IMR-90 (cell line): ENCODE measurements at regions not wholly inside any gene's neighbourhood (a gene's known extent, or its start where the extent isn't known, plus 50 kb on each side); places are given as distances from the start of the nearest gene placed in this dataset.

Experiments
- ATAC-seq: fragments of 200-7000 bp; cut with Tn5 transposase; 2 replicates; pipeline ENCODE4 v1.9.1; 2020; ENCODE audit warnings: low read depth, mild to moderate bottlenecking, moderate library complexity
- BruUV-seq: library from RNA; stranded (reverse); fragments of 400-500 nt; replicated peaks from 2 replicates; lab custom pipeline; 2021; lab: Mats Ljungman, UMichigan
- CTCF ChIA-PET: fragments of 300-600 bp; formaldehyde crosslinking; extraction: SDS; loops from one replicate; lab custom pipeline; 2021; ENCODE audit warnings: antibody characterized with exemption; lab: Yijun Ruan, JAX
- POLR2A ChIA-PET: fragments of 300-600 bp; sonication (Branson Sonifier 250); formaldehyde crosslinking; loops from one replicate; lab custom pipeline; 2022; ENCODE audit warnings: antibody characterized with exemption; ENCODE audit not compliant: unreplicated experiment; lab: Charles Lee
- DNase-seq: peaks from one replicate; pipeline ENCODE4 v3.0.0; 2013
- H2AFZ ChIP-seq: replicated peaks from 2 replicates; pipeline ENCODE3; 2013; ENCODE audit warnings: low read length, mild to moderate bottlenecking; ENCODE audit not compliant: poor library complexity
- H2AK5ac ChIP-seq: 2 replicates; pipeline ENCODE4 v1.6.1; 2013; ENCODE audit warnings: low read depth, low read length, inconsistent platforms
- H2AK9ac ChIP-seq: replicated peaks from 2 replicates; pipeline ENCODE3; 2013; ENCODE audit warnings: mild to moderate bottlenecking, low read depth, low read length, moderate library complexity; ENCODE audit not compliant: poor library complexity
- H2BK120ac ChIP-seq: 2 replicates; pipeline ENCODE4 v1.6.1; 2013; ENCODE audit warnings: low read depth, low read length, inconsistent platforms
- H2BK15ac ChIP-seq: 3 replicates; pipeline ENCODE4 v1.6.1; 2013; ENCODE audit warnings: low read depth, low read length, inconsistent platforms
- H2BK20ac ChIP-seq: 2 replicates; pipeline ENCODE4 v1.6.1; 2013; ENCODE audit warnings: low read depth, mild to moderate bottlenecking, inconsistent platforms, low read length, moderate library complexity
- H2BK5ac ChIP-seq: 2 replicates; pipeline ENCODE4 v1.6.1; 2013; ENCODE audit warnings: mild to moderate bottlenecking, low read depth, low read length, inconsistent platforms; ENCODE audit not compliant: poor library complexity, severe bottlenecking
- H3K14ac ChIP-seq: replicated peaks from 2 replicates; pipeline ENCODE4 v1.6.1; 2013; ENCODE audit warnings: low read depth, low read length, inconsistent platforms
- H3K18ac ChIP-seq: 2 replicates; pipeline ENCODE4 v1.6.1; 2013; ENCODE audit warnings: low read depth, low read length, control low read depth
- H3K23ac ChIP-seq: 2 replicates; pipeline ENCODE4 v1.6.1; 2013; ENCODE audit warnings: low read depth, low read length, inconsistent platforms
- H3K27ac ChIP-seq: 2 replicates; pipeline ENCODE4 v1.5.1; 2013; ENCODE audit warnings: mild to moderate bottlenecking, control low read depth, low read length; ENCODE audit not compliant: insufficient read depth
- H3K27me3 ChIP-seq: 2 replicates; pipeline ENCODE4 v1.6.1; 2013; ENCODE audit warnings: low read length; ENCODE audit not compliant: control insufficient read depth, insufficient read depth
- H3K36me3 ChIP-seq: 2 replicates; pipeline ENCODE4 v1.6.1; 2013; ENCODE audit warnings: low read length, mixed read lengths; ENCODE audit not compliant: control insufficient read depth, insufficient read depth
- H3K4ac ChIP-seq: 2 replicates; pipeline ENCODE4 v1.6.1; 2013; ENCODE audit warnings: low read depth, low read length, inconsistent platforms
- H3K4me1 ChIP-seq: 2 replicates; pipeline ENCODE4 v1.6.1; 2013; ENCODE audit warnings: low read length, mixed read lengths; ENCODE audit not compliant: control insufficient read depth, insufficient read depth
- H3K4me2 ChIP-seq: 2 replicates; pipeline ENCODE4 v1.6.1; 2013; ENCODE audit warnings: low read depth, mild to moderate bottlenecking, control low read depth, low read length, moderate library complexity
- H3K4me3 ChIP-seq: 2 replicates; pipeline ENCODE4 v1.5.1; 2013; ENCODE audit warnings: low read depth, mild to moderate bottlenecking, control low read depth, low read length, moderate library complexity; ENCODE audit not compliant: insufficient read depth
- H3K56ac ChIP-seq: 2 replicates; pipeline ENCODE4 v1.6.1; 2013; ENCODE audit warnings: low read length, inconsistent platforms; ENCODE audit not compliant: insufficient read depth; ENCODE audit errors: extremely low read depth
- H3K79me1 ChIP-seq, 2 experiments: 2 replicates each; pipeline ENCODE4 v1.6.1; 2013; ENCODE audit warnings: low read length in 2 of 2, inconsistent platforms in 1 of 2, low read depth in 1 of 2
- H3K9ac ChIP-seq: 2 replicates; pipeline ENCODE4 v1.6.1; 2013; ENCODE audit warnings: low read depth, low read length, control low read depth
- H3K9me1 ChIP-seq: 2 replicates; pipeline ENCODE4 v1.6.1; 2013; ENCODE audit warnings: low read length, inconsistent platforms; ENCODE audit not compliant: insufficient read depth
- H3K9me3 ChIP-seq: 2 replicates; pipeline ENCODE4 v1.6.1; 2013; ENCODE audit warnings: low read length; ENCODE audit not compliant: control insufficient read depth, insufficient read depth
- H4K20me1 ChIP-seq: 2 replicates; pipeline ENCODE4 v1.6.1; 2013; ENCODE audit warnings: low read length, inconsistent platforms; ENCODE audit not compliant: insufficient read depth
- H4K5ac ChIP-seq: 2 replicates; pipeline ENCODE4 v1.6.1; 2013; ENCODE audit warnings: mild to moderate bottlenecking, low read depth, low read length, control low read depth
- H4K8ac ChIP-seq, 2 experiments: 2 replicates each; pipeline ENCODE4 v1.6.1; 2013; ENCODE audit warnings: low read depth in 2 of 2, low read length in 2 of 2, control low read depth in 1 of 2, inconsistent platforms in 1 of 2
- H4K91ac ChIP-seq: 2 replicates; pipeline ENCODE4 v1.6.1; 2013; ENCODE audit warnings: low read depth, low read length, inconsistent platforms; ENCODE audit not compliant: insufficient read depth
- BHLHE40 ChIP-seq: fragments of 150-350 bp; IDR thresholded peaks from 2 replicates; pipeline ENCODE4 v1.6.1; 2016; ENCODE audit warnings: mild to moderate bottlenecking, low read depth, low read length
- CHD1 ChIP-seq: IDR thresholded peaks from 2 replicates; pipeline ENCODE4 v1.6.1; 2012; ENCODE audit warnings: low read depth, low read length, improper control_type of control experiment
- FOS ChIP-seq: fragments of 150-350 bp; IDR thresholded peaks from 2 replicates; pipeline ENCODE4 v1.6.1; 2016; ENCODE audit warnings: low read depth, low read length
- MAFK ChIP-seq: IDR thresholded peaks from 2 replicates; pipeline ENCODE4 v1.6.1; 2012; ENCODE audit warnings: low read depth, low read length, improper control_type of control experiment
- MXI1 ChIP-seq: IDR thresholded peaks from 2 replicates; pipeline ENCODE4 v1.6.1; 2012; ENCODE audit warnings: low read depth, mild to moderate bottlenecking, low read length, moderate library complexity, borderline replicate concordance
- RAD21 ChIP-seq: IDR thresholded peaks from 2 replicates; pipeline ENCODE4 v1.6.1; 2012; ENCODE audit warnings: low read length, improper control_type of control experiment
- WGBS, 2 experiments: methylation state at CpG; one replicate each; pipeline versions ENCODE4 v1.1.5 to v1.1.7; 2013; ENCODE audit warnings: missing lambda C conversion rate in 2 of 2; ENCODE audit not compliant: insufficient read length in 1 of 2; ENCODE audit errors: extremely low coverage in 2 of 2; 5-methylcytosine and 5-hydroxymethylcytosine counted together
- dilution Hi-C: fragments of 300-500 bp; cut with HindIII; formaldehyde crosslinking; loops from one replicate; pipeline ENCODE4 v1.14.3; 2018; ENCODE audit warnings: low sequenced_read_pairs; ENCODE audit not compliant: unreplicated experiment
- in situ Hi-C: fragments of 300-500 bp; cut with MboI; formaldehyde crosslinking; loops from 3 replicates; pipeline ENCODE4 v1.14.3; 2019; ENCODE audit warnings: low sequenced_read_pairs, inconsistent platforms, mixed read lengths
- intact Hi-C: fragments of 100-400 bp; cut with micrococcal nuclease; formaldehyde crosslinking; loops from 2 replicates; pipeline ENCODE4 v1.10.0; 2022
- TF ChIP-seq, protein P1 (sequence below): conservative IDR thresholded peaks from 2 replicates; pipeline ENCODE4 v1.5.1; 2012; ENCODE audit warnings: mild to moderate bottlenecking, low read depth, low read length, improper control_type of control experiment

- ChIA-PET CTCF (no interaction called here), POLR2A (no interaction called here)
- no peak overlapping the region for H3K23ac ChIP-seq
- H4K20me1 ChIP-seq = no peaks in the 10 kb centered on the region
- H3K56ac ChIP-seq = no peak overlapping the region
- no peak overlapping the region for H3K4me2 ChIP-seq
- peaks cover 38% of the 10 kb centered on the region for H3K9me3 ChIP-seq
- intact Hi-C loops = no loop called here
- no peak overlapping the region for H2AFZ ChIP-seq
- H3K27ac ChIP-seq = no peak overlapping the region
- no peaks in the 10 kb centered on the region for H3K9me1 ChIP-seq
- no peak overlapping the region for H2BK20ac ChIP-seq
- no peaks in the 10 kb centered on the region for H3K36me3 ChIP-seq
- H3K4me3 ChIP-seq = no peak overlapping the region
- H2AK5ac ChIP-seq = no peak overlapping the region
- no TSS peak for BruUV-seq
- no peak for TF ChIP-seq BHLHE40
- TF ChIP-seq, protein P1, sequence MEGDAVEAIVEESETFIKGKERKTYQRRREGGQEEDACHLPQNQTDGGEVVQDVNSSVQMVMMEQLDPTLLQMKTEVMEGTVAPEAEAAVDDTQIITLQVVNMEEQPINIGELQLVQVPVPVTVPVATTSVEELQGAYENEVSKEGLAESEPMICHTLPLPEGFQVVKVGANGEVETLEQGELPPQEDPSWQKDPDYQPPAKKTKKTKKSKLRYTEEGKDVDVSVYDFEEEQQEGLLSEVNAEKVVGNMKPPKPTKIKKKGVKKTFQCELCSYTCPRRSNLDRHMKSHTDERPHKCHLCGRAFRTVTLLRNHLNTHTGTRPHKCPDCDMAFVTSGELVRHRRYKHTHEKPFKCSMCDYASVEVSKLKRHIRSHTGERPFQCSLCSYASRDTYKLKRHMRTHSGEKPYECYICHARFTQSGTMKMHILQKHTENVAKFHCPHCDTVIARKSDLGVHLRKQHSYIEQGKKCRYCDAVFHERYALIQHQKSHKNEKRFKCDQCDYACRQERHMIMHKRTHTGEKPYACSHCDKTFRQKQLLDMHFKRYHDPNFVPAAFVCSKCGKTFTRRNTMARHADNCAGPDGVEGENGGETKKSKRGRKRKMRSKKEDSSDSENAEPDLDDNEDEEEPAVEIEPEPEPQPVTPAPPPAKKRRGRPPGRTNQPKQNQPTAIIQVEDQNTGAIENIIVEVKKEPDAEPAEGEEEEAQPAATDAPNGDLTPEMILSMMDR = no peak
- TF ChIP-seq MAFK = no peak
- TF ChIP-seq RAD21 = no peak
- no peak for TF ChIP-seq MXI1
- no peak for TF ChIP-seq FOS
- TF ChIP-seq CHD1 = no peak
- H3K4me1 ChIP-seq = no peaks in the 10 kb centered on the region
- H3K14ac ChIP-seq = no peak overlapping the region
- H4K5ac ChIP-seq = no peak overlapping the region
- no peak overlapping the region for H3K9ac ChIP-seq
- H3K27me3 ChIP-seq = no peaks in the 10 kb centered on the region
- H4K91ac ChIP-seq = no peak overlapping the region
- no peak overlapping the region for H2BK120ac ChIP-seq
- 81% methylated on average over 2 of the region's 5 CpGs; no CpG with 5 or more reads in 1 of the 2 experiments for WGBS, 2 experiments
- DNase-seq (no peak), ATAC-seq (no peak)
- H4K8ac ChIP-seq = no peak overlapping the region
- in situ Hi-C loops = no loop called here
- H3K4ac ChIP-seq = no peak overlapping the region
- dilution Hi-C loops = no loop called here
- H2BK15ac ChIP-seq = no peak overlapping the region
- H3K18ac ChIP-seq = no peak overlapping the region
- no peaks in the 10 kb centered on the region for H3K79me1 ChIP-seq
- H2AK9ac ChIP-seq = no peak overlapping the region
- H2BK5ac ChIP-seq = no peak overlapping the region
Observed at GRCh38 chr19:29432677-29433076, 93.1 kb upstream of the VSTM2B start.
